ENCODE measurements at regions not wholly inside any gene's neighbourhood (a gene's known extent, or its start where the extent isn't known, plus 50 kb on each side); places are given as distances from the start of the nearest gene placed in this dataset.
A peak's percentile ranks its signal among the peaks of the same experiment; 100 is the strongest.
"Not testable (repeated sequence)": the region's sequence is repeated elsewhere in the genome, so short reads cannot be mapped to it uniquely, and the experiment has no call there.

GRCh38 chr1:181985936-181986906 is 75.3 kb downstream of the ZNF648 start:
- H3K27me3 ChIP-seq (ENCODE audit: insufficient read depth, low read length), result no peaks in the 10 kb centered on the region
- H3K9me3 ChIP-seq (ENCODE audit: insufficient read depth, low read depth, low read length), result no peaks in the 10 kb centered on the region
- WGBS, result 78% methylated on average over 6 of the region's 6 CpGs
- H3K36me3 ChIP-seq (ENCODE audit: insufficient read depth, low read length), result no peaks in the 10 kb centered on the region
- H3K4me1 ChIP-seq (ENCODE audit: insufficient read depth, low read length), result peaks cover 16% of the 10 kb centered on the region; the same call in 1 of the 2 replicates
- no peak overlapping the region for H3K9ac ChIP-seq (ENCODE audit: low read depth, low read length)
- no peak overlapping the region for H3K27ac ChIP-seq (ENCODE audit: low read depth, low read length)
- no peak overlapping the region for H3K4me3 ChIP-seq (ENCODE audit: low read length)

- Histone ChIP-seq H3K27ac (ENCODE audit: low read depth, low read length) (no peak overlapping the region), H3K36me3 (ENCODE audit: insufficient read depth, low read length) (no peaks in the 10 kb centered on the region), H3K9ac (ENCODE audit: low read depth, low read length) (no peak overlapping the region), H3K27me3 (ENCODE audit: insufficient read depth, low read length) (no peaks in the 10 kb centered on the region), H3K4me3 (ENCODE audit: low read length) (no peak overlapping the region), H3K9me3 (ENCODE audit: insufficient read depth, low read depth, low read length) (no peaks in the 10 kb centered on the region), H3K4me1 (ENCODE audit: insufficient read depth, low read length) (peaks cover 16% of the 10 kb centered on the region; the same call in 1 of the 2 replicates)
- WGBS, result 94% methylated on average over 3 of the region's 3 CpGs
These were observed 76.2 kb downstream of the ZNF648 start for GRCh38 chr1:181985281-181985680.

DNA sequence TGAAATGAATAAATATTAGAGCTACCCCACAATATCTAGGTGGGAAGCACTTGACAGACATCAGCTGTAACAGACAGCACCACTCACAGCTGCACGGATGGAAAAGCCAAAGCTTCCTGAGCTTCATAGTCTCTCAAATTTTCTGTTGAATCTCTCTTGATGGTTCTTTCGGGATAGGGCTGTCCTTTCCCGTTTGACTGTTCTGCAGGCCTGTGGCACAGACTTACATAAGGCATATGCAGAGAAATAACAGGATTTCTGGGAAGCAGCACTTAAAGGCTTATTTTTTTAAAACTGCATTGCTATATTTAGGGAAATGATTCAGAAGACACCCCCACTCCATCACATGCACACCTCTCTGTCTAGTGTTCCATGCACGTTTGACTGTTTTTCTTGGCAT is 77.5 kb downstream of the ZNF648 start:
- no peak overlapping the region for H3K27ac ChIP-seq (ENCODE audit: low read depth, low read length)
- H3K27me3 ChIP-seq (ENCODE audit: insufficient read depth, low read length), result no peaks in the 10 kb centered on the region
- no peaks in the 10 kb centered on the region for H3K36me3 ChIP-seq (ENCODE audit: insufficient read depth, low read length)
- H3K4me1 ChIP-seq (ENCODE audit: insufficient read depth, low read length), result peaks cover 16% of the 10 kb centered on the region; the same call in 1 of the 2 replicates
- H3K9ac ChIP-seq (ENCODE audit: low read depth, low read length), result no peak overlapping the region
- H3K4me3 ChIP-seq (ENCODE audit: low read length), result no peak overlapping the region
- WGBS, result 98% methylated on average over 3 of the region's 4 CpGs
- no peaks in the 10 kb centered on the region for H3K9me3 ChIP-seq (ENCODE audit: insufficient read depth, low read depth, low read length)

DNA sequence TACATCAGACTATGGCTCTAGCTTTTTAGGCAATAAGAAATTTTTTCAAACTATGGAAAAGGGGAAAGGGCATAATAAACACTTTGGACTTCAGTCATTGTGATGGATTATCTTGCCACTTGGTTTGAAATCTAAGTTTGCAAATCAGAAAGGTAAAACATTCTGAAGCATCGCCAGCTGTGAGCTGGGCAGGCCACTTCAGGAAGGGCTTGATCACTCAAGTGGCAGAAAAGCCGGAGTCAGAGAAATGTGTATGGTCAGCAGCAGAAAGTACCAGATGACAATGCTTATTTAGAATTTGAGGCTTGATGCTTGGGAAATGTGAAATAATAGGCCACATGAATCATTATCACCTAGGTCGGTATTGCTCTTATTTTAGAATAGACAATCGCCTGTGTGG is 79.7 kb downstream of the ZNF648 start:
- Histone ChIP-seq H3K27me3 (ENCODE audit: insufficient read depth, low read length) (no peaks in the 10 kb centered on the region), H3K4me1 (ENCODE audit: insufficient read depth, low read length) (peaks cover 8% of the 10 kb centered on the region; the same call in 1 of the 2 replicates), H3K27ac (ENCODE audit: low read depth, low read length) (no peak overlapping the region), H3K4me3 (ENCODE audit: low read length) (no peak overlapping the region), H3K9ac (ENCODE audit: low read depth, low read length) (no peak overlapping the region), H3K9me3 (ENCODE audit: insufficient read depth, low read depth, low read length) (no peaks in the 10 kb centered on the region), H3K36me3 (ENCODE audit: insufficient read depth, low read length) (no peaks in the 10 kb centered on the region)
- WGBS, result 98% methylated on average over 3 of the region's 4 CpGs

- no peak overlapping the region for H3K27ac ChIP-seq (ENCODE audit: low read depth, low read length)
- no peak overlapping the region for H3K4me3 ChIP-seq (ENCODE audit: low read length)
- H3K4me1 ChIP-seq (ENCODE audit: insufficient read depth, low read length), result peaks cover 21% of the 10 kb centered on the region
- H3K27me3 ChIP-seq (ENCODE audit: insufficient read depth, low read length), result no peaks in the 10 kb centered on the region
- no peaks in the 10 kb centered on the region for H3K9me3 ChIP-seq (ENCODE audit: insufficient read depth, low read depth, low read length)
- WGBS, result no CpG with 5 or more reads among the region's 1 CpG
- H3K9ac ChIP-seq (ENCODE audit: low read depth, low read length), result no peak overlapping the region
- H3K36me3 ChIP-seq (ENCODE audit: insufficient read depth, low read length), result no peaks in the 10 kb centered on the region
These were observed 89.3 kb downstream of the ZNF648 start for GRCh38 chr1:181972256-181972655.

GRCh38 chr1:181971424-181971823 is 90.1 kb downstream of the ZNF648 start:
- no peak overlapping the region for H3K9ac ChIP-seq (ENCODE audit: low read depth, low read length)
- no peaks in the 10 kb centered on the region for H3K9me3 ChIP-seq (ENCODE audit: insufficient read depth, low read depth, low read length)
- peaks cover 21% of the 10 kb centered on the region for H3K4me1 ChIP-seq (ENCODE audit: insufficient read depth, low read length)
- no peaks in the 10 kb centered on the region for H3K27me3 ChIP-seq (ENCODE audit: insufficient read depth, low read length)
- no peak overlapping the region for H3K4me3 ChIP-seq (ENCODE audit: low read length)
- no peaks in the 10 kb centered on the region for H3K36me3 ChIP-seq (ENCODE audit: insufficient read depth, low read length)
- H3K27ac ChIP-seq (ENCODE audit: low read depth, low read length), result peak overlapping the region; percentile 95

- H3K9ac ChIP-seq (ENCODE audit: low read depth, low read length), result peak overlapping the region; percentile 54; the same call in 1 of the 2 replicates
- WGBS, result 18% methylated on average over 2 of the region's 2 CpGs
- no peaks in the 10 kb centered on the region for H3K27me3 ChIP-seq (ENCODE audit: insufficient read depth, low read length)
- H3K4me3 ChIP-seq (ENCODE audit: low read length), result peak overlapping the region; percentile 1; the same call in 1 of the 2 replicates
- H3K36me3 ChIP-seq (ENCODE audit: insufficient read depth, low read length), result no peaks in the 10 kb centered on the region
- no peaks in the 10 kb centered on the region for H3K9me3 ChIP-seq (ENCODE audit: insufficient read depth, low read depth, low read length)
- peaks cover 21% of the 10 kb centered on the region for H3K4me1 ChIP-seq (ENCODE audit: insufficient read depth, low read length)
- peak overlapping the region; percentile 95; the same call in 1 of the 2 replicates for H3K27ac ChIP-seq (ENCODE audit: low read depth, low read length)
These were observed 91.6 kb downstream of the ZNF648 start for GRCh38 chr1:181969902-181970301.

DNA sequence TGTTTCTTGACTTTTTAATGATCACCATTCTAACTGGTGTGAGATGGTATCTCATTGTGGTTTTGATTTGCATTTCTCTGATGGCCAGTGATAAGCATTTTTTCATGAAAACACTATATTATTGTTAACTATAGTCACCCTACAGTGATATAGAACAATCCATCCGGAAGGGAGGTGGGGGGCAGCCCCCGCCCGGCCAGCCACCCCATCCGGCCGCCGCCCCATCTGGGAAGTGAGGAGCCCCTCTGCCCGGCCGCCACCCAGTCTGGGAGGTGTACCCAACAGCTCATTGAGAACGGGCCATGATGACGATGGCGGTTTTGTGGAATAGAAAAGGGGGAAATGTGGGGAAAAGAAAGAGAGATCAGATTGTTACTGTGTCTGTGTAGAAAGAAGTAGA is 106.8 kb downstream of the ZNF648 start:
- not testable (repeated sequence) for H3K4me1 ChIP-seq (ENCODE audit: insufficient read depth, low read length); H3K27ac ChIP-seq (ENCODE audit: low read depth, low read length); H3K27me3 ChIP-seq (ENCODE audit: insufficient read depth, low read length); H3K36me3 ChIP-seq (ENCODE audit: insufficient read depth, low read length); H3K4me3 ChIP-seq (ENCODE audit: low read length); H3K9ac ChIP-seq (ENCODE audit: low read depth, low read length)
- H3K9me3 ChIP-seq (ENCODE audit: insufficient read depth, low read depth, low read length), result peaks cover 12% of the 10 kb centered on the region; the same call in 1 of the 2 replicates
- WGBS, result 98% methylated on average over 11 of the region's 11 CpGs

- WGBS, result 96% methylated on average over 5 of the region's 7 CpGs
- H3K9ac ChIP-seq (ENCODE audit: low read depth, low read length); H3K4me3 ChIP-seq (ENCODE audit: low read length); H3K27ac ChIP-seq (ENCODE audit: low read depth, low read length); H3K27me3 ChIP-seq (ENCODE audit: insufficient read depth, low read length); H3K4me1 ChIP-seq (ENCODE audit: insufficient read depth, low read length); H3K36me3 ChIP-seq (ENCODE audit: insufficient read depth, low read length): not testable (repeated sequence)
- peaks cover 12% of the 10 kb centered on the region; the same call in 1 of the 2 replicates for H3K9me3 ChIP-seq (ENCODE audit: insufficient read depth, low read depth, low read length)
These were observed 107.3 kb downstream of the ZNF648 start for GRCh38 chr1:181954178-181954577.

DNA sequence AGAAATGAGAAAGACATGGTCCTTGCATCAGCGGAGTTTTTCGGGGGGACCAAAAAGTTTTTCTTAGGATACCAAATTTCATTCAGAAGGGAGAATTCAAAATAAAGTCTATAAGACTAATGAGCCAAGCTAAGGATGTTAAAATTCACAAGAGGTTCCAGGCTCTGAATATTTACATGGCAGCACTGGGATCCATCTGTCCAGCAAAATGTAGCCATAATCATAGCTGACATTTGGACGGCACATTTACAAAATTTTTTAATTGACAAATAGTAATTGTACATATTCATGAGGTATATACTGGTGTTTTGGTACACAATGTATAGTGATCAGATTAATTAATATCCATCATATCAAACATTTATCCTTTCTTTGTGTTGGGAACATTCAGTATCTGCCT is 107.9 kb downstream of the ZNF648 start:
- Histone ChIP-seq H3K9me3 (ENCODE audit: insufficient read depth, low read depth, low read length) (peaks cover 12% of the 10 kb centered on the region; the same call in 1 of the 2 replicates), H3K4me1 (ENCODE audit: insufficient read depth, low read length) (no peaks in the 10 kb centered on the region)
- WGBS, result 100% methylated on average over 2 of the region's 3 CpGs

DNA sequence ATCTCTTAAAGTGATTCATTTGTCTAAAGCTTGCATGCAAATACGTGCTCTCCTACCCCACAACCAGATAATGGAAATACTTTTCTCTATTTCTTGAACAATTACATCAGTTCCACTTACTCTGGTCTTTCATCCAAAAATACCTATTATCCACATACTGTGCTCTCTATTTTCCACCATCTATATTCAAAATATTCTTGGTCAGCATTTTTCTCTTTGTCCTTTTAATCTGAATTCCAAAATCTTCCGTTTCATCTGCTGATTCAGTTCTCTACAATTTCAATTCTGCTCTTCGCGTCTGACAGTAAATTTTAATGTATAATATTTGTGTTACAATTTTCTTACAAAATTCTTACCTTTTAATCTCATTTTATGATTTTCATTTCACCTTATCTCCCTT is 110.3 kb downstream of the ZNF648 start:
- peaks cover 9% of the 10 kb centered on the region; the same call in 1 of the 2 replicates for H3K9me3 ChIP-seq (ENCODE audit: insufficient read depth, low read depth, low read length)
- H3K36me3 ChIP-seq (ENCODE audit: insufficient read depth, low read length), result no peaks in the 10 kb centered on the region
- no peak overlapping the region for H3K27ac ChIP-seq (ENCODE audit: low read depth, low read length)
- 90% methylated on average over 2 of the region's 4 CpGs for WGBS
- H3K27me3 ChIP-seq (ENCODE audit: insufficient read depth, low read length), result no peaks in the 10 kb centered on the region
- H3K9ac ChIP-seq (ENCODE audit: low read depth, low read length), result no peak overlapping the region
- no peak overlapping the region for H3K4me3 ChIP-seq (ENCODE audit: low read length)
- H3K4me1 ChIP-seq (ENCODE audit: insufficient read depth, low read length), result no peaks in the 10 kb centered on the region

More for the DNA sequence above, 107.9 kb downstream of the ZNF648 start:
- Histone ChIP-seq H3K36me3 (ENCODE audit: insufficient read depth, low read length) (no peaks in the 10 kb centered on the region), H3K9ac (ENCODE audit: low read depth, low read length) (no peak overlapping the region), H3K27ac (ENCODE audit: low read depth, low read length) (no peak overlapping the region), H3K27me3 (ENCODE audit: insufficient read depth, low read length) (no peaks in the 10 kb centered on the region), H3K4me3 (ENCODE audit: low read length) (no peak overlapping the region)
